ENCODE measurements at regions not wholly inside any gene's neighbourhood (a gene's known extent, or its start where the extent isn't known, plus 50 kb on each side); places are given as distances from the start of the nearest gene placed in this dataset.

DNA sequence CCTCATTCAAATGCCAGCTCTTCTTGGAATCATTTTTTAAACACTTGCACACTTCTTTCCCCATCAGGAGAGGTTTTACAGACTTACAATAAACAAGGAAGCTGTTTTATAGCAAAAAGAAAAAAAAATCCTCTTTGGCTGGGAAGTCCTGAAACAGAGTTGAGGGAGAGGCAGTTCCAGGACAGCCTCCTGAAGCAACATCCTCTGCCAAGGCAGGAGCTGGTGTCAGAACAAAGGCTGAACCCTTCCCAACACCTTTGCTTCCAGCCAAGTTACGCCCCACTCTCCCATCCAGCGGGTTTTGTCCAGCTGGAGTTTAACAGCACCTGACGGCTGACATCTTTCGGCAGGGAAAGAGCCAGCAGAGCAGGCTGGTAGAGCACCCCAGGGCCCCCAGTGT lies 287.8 kb downstream of the RRAGC start:
- FAIRE-seq (no peak), DNase-seq (ENCODE audit: low read depth, low spot score) (no peak)
- no peaks in the 10 kb centered on the region for H3K79me2 ChIP-seq (ENCODE audit: control insufficient read depth, insufficient read depth, low read length)
- H3K27me3 ChIP-seq (ENCODE audit: control insufficient read depth in 2 of 2, insufficient read depth in 2 of 2, low read length in 2 of 2) = no peaks in the 10 kb centered on the region
- H3K9me3 ChIP-seq (replicated peaks; ENCODE audit: control insufficient read depth, insufficient read depth, low read length) = no peaks in the 10 kb centered on the region
- ChIA-PET POLR2A (no interaction called here), CTCF (interaction anchor here (0.9 kb wide), 1 partner anchor 10 kb away, joined by 4 read pairs; no protein-coding TSS in a partner anchor)
- H3K36me3 ChIP-seq (ENCODE audit: control insufficient read depth in 2 of 2, extremely low read depth in 1 of 2, insufficient read depth in 2 of 2, low read length in 2 of 2) = no peaks in the 10 kb centered on the region
- TF ChIP-seq POLR2AphosphoS5 (IDR thresholded peaks at IDR 0.05; ENCODE audit: insufficient read depth, low read depth, low read length) (no peak), MAX (IDR thresholded peaks at IDR 0.05; ENCODE audit: insufficient read depth, insufficient read length) (no peak), EZH2 (IDR thresholded peaks at IDR 0.05; ENCODE audit: borderline replicate concordance, low read depth, low read length, severe bottlenecking) (no peak), JUN (IDR thresholded peaks at IDR 0.05; ENCODE audit: borderline replicate concordance, insufficient read depth, insufficient read length, low read depth) (no peak), MYC (IDR thresholded peaks at IDR 0.05; ENCODE audit: low read depth, low read length) (no peak), GATA2 (IDR thresholded peaks at IDR 0.05; ENCODE audit: insufficient read depth, insufficient read length, low read depth, low read length) (no peak), FOS (IDR thresholded peaks at IDR 0.05; ENCODE audit: borderline replicate concordance, insufficient read depth, low read length) (no peak), POLR2A (IDR thresholded peaks at IDR 0.05; ENCODE audit: low read depth, low read length) (no peak)
- TF ChIP-seq, protein P1, sequence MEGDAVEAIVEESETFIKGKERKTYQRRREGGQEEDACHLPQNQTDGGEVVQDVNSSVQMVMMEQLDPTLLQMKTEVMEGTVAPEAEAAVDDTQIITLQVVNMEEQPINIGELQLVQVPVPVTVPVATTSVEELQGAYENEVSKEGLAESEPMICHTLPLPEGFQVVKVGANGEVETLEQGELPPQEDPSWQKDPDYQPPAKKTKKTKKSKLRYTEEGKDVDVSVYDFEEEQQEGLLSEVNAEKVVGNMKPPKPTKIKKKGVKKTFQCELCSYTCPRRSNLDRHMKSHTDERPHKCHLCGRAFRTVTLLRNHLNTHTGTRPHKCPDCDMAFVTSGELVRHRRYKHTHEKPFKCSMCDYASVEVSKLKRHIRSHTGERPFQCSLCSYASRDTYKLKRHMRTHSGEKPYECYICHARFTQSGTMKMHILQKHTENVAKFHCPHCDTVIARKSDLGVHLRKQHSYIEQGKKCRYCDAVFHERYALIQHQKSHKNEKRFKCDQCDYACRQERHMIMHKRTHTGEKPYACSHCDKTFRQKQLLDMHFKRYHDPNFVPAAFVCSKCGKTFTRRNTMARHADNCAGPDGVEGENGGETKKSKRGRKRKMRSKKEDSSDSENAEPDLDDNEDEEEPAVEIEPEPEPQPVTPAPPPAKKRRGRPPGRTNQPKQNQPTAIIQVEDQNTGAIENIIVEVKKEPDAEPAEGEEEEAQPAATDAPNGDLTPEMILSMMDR (IDR thresholded peaks at IDR 0.05; ENCODE audit: extremely low read depth in 1 of 2, insufficient read depth in 1 of 2, low read depth in 1 of 2, low read length in 2 of 2) = no peak
- H4K20me1 ChIP-seq (replicated peaks; ENCODE audit: control insufficient read depth, extremely low read depth, insufficient read depth, low read length) = no peaks in the 10 kb centered on the region
- no peak overlapping the region for H3K4me3 ChIP-seq (replicated peaks in 1 of 3; ENCODE audit: insufficient read depth in 1 of 3, low read depth in 1 of 3, low read length in 3 of 3)
- dilution Hi-C loops (cut with MboI; ENCODE audit: extremely low pct_ligation_motif_present, low sequenced_read_pairs) (no loop called here), intact Hi-C loops (cut with micrococcal nuclease) (no loop called here)
- H3K4me1 ChIP-seq (ENCODE audit: control insufficient read depth, extremely low read depth, insufficient read depth, low read length) = no peaks in the 10 kb centered on the region
- no peak overlapping the region for H3K4me2 ChIP-seq (ENCODE audit: insufficient read depth, low read length)
- no peak overlapping the region for H2AFZ ChIP-seq (ENCODE audit: low read depth, low read length)
- H3K9ac ChIP-seq (replicated peaks; ENCODE audit: extremely low read depth, insufficient read depth, low read length) = no peak overlapping the region
- BruUV-seq (replicated peaks) = no TSS peak
- H3K9me1 ChIP-seq (replicated peaks; ENCODE audit: control insufficient read depth, extremely low read depth, insufficient read depth, low read length) = no peaks in the 10 kb centered on the region
- H3K27ac ChIP-seq (ENCODE audit: insufficient read depth, low read depth, low read length) = no peak overlapping the region
